ENCODE measurements at regions not wholly inside any gene's neighbourhood (a gene's known extent, or its start where the extent isn't known, plus 50 kb on each side); places are given as distances from the start of the nearest gene placed in this dataset.

DNA sequence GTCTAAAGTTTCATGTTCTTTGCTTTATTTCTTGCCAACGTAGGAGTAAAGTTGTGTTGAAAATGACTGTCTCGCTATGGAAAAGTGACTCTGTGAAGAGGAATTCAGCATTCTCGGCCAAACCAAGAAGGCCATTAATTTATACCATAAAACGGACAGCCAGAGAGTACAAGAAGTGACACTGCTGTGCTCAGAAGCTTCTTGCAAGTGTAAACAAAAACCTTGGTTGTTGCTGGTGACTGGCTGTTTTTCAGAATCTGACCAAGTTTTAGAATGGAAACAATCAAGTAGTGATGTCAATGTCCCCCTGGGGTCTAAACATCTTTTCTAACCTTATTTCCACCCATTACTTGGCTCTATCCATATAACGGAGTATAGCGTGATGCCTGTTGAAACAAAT is 201.9 kb downstream of the INHBA start:
- Histone ChIP-seq H3K27me3 (ENCODE audit: insufficient read depth, low read length) (no peaks in the 10 kb centered on the region), H3K36me3 (ENCODE audit: insufficient read depth, low read length) (no peaks in the 10 kb centered on the region), H2AFZ (ENCODE audit: low read length, unreplicated experiment) (no peak overlapping the region), H3K79me2 (ENCODE audit: control insufficient read depth, insufficient read depth, low read length, unreplicated experiment) (no peaks in the 10 kb centered on the region), H3K4me1 (ENCODE audit: control insufficient read depth, insufficient read depth, low read length, unreplicated experiment) (no peaks in the 10 kb centered on the region), H3K27ac (ENCODE audit: low read depth, low read length) (no peak overlapping the region), H3K4me3 (ENCODE audit: low read depth, low read length) (no peak overlapping the region)

DNA sequence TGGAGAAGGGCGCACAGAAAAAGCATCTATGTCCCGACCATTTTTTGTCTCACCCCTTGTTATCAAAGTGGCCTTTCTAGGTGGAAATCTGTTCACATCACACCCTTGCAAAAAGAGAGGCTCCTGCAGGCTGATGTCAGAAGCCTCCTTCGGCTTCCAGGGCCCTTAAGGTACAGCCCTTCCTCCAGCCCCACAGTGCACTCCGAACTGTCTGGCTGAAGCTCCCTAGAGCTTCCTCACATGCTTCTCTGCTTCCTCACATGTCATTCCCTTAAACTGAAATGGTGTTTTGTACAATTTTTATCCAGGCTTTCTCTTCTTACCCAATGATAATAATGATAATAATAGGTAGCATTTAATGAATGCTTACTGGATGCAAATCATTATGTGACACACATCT is 210.3 kb downstream of the INHBA start:
- no peaks in the 10 kb centered on the region for H3K4me1 ChIP-seq (ENCODE audit: control insufficient read depth, insufficient read depth, low read length, unreplicated experiment)
- no peak overlapping the region for H3K27ac ChIP-seq (ENCODE audit: low read depth, low read length)
- no peak overlapping the region for H2AFZ ChIP-seq (ENCODE audit: low read length, unreplicated experiment)
- no peak overlapping the region for H3K4me3 ChIP-seq (ENCODE audit: low read depth, low read length)
- H3K36me3 ChIP-seq (ENCODE audit: insufficient read depth, low read length) = no peaks in the 10 kb centered on the region
- no peaks in the 10 kb centered on the region for H3K27me3 ChIP-seq (ENCODE audit: insufficient read depth, low read length)
- no peaks in the 10 kb centered on the region for H3K79me2 ChIP-seq (ENCODE audit: control insufficient read depth, insufficient read depth, low read length, unreplicated experiment)

- no peaks in the 10 kb centered on the region for H3K27me3 ChIP-seq (ENCODE audit: insufficient read depth, low read length)
- no peaks in the 10 kb centered on the region for H3K36me3 ChIP-seq (ENCODE audit: insufficient read depth, low read length)
- H3K4me3 ChIP-seq (ENCODE audit: low read depth, low read length) = no peak overlapping the region
- no peak overlapping the region for H3K27ac ChIP-seq (ENCODE audit: low read depth, low read length)
- no peak overlapping the region for H2AFZ ChIP-seq (ENCODE audit: low read length, unreplicated experiment)
- H3K4me1 ChIP-seq (ENCODE audit: control insufficient read depth, insufficient read depth, low read length, unreplicated experiment) = no peaks in the 10 kb centered on the region
- no peaks in the 10 kb centered on the region for H3K79me2 ChIP-seq (ENCODE audit: control insufficient read depth, insufficient read depth, low read length, unreplicated experiment)
Observed at GRCh38 chr7:41491883-41492471, 210.9 kb downstream of the INHBA start.

DNA sequence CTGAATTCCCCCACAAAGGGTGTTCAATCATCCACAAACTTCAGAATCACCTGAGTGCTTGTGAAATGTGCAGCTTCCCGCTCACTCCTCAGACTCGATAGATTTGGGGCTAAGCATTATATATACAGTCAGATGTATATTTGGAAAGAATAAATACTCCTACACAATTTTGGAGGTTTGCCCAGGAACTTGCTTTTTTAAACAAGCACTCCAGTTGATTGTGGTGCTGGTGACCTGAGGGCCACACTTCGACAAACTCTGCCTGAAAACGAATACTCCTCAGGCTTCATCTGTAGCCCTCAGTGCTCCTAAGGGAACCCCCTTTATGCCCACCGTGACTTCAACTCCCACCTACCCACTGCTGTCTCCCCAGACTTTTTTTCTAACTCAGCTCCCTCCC is 211.6 kb downstream of the INHBA start:
- Histone ChIP-seq H3K36me3 (ENCODE audit: insufficient read depth, low read length) (no peaks in the 10 kb centered on the region), H2AFZ (ENCODE audit: low read length, unreplicated experiment) (no peak overlapping the region)

GRCh38 chr7:41489885-41490284 is 213.0 kb downstream of the INHBA start:
- no peaks in the 10 kb centered on the region for H3K79me2 ChIP-seq (ENCODE audit: control insufficient read depth, insufficient read depth, low read length, unreplicated experiment)
- no peak overlapping the region for H2AFZ ChIP-seq (ENCODE audit: low read length, unreplicated experiment)
- no peaks in the 10 kb centered on the region for H3K27me3 ChIP-seq (ENCODE audit: insufficient read depth, low read length)
- H3K4me1 ChIP-seq (ENCODE audit: control insufficient read depth, insufficient read depth, low read length, unreplicated experiment) = no peaks in the 10 kb centered on the region
- no peak overlapping the region for H3K4me3 ChIP-seq (ENCODE audit: low read depth, low read length)
- no peaks in the 10 kb centered on the region for H3K36me3 ChIP-seq (ENCODE audit: insufficient read depth, low read length)
- no peak overlapping the region for H3K27ac ChIP-seq (ENCODE audit: low read depth, low read length)

More for the DNA sequence above, 211.6 kb downstream of the INHBA start:
- Histone ChIP-seq H3K27ac (ENCODE audit: low read depth, low read length) (no peak overlapping the region), H3K4me3 (ENCODE audit: low read depth, low read length) (no peak overlapping the region), H3K79me2 (ENCODE audit: control insufficient read depth, insufficient read depth, low read length, unreplicated experiment) (no peaks in the 10 kb centered on the region), H3K27me3 (ENCODE audit: insufficient read depth, low read length) (no peaks in the 10 kb centered on the region), H3K4me1 (ENCODE audit: control insufficient read depth, insufficient read depth, low read length, unreplicated experiment) (no peaks in the 10 kb centered on the region)

DNA sequence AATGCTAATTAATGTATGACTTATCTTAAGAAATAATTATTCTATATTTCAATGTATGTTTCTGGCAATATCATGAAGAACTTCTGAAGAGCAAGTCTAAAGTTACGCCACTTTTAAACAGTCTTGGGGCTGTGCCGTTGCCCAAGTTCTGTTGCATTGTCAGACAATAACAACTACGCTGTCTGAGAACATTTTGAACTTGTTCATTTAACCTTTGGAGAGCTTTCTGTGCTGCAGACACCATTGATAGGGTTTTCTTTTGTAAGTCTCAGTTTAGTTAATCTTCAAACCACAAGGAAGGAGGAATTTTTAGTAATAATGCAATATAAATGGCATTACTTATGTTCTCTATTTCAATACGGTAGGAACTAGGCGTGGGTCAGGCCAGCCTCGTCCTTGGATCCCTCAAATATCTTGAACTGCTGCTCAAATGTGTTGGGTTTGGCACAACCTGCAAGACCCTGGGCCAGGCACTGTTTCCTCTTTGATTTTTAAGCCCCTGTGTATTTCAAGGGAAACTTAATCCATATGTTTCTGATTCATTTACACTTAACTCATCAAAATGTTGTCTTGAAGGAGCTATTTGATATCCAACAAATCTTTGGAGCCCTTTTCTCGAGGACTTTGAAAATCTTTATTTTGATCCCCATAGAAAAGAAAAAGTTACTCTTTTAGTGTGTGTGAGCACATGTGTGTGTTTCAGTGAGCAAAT is 215.5 kb downstream of the INHBA start:
- H3K27me3 ChIP-seq (ENCODE audit: insufficient read depth, low read length) = no peaks in the 10 kb centered on the region
- no peaks in the 10 kb centered on the region for H3K79me2 ChIP-seq (ENCODE audit: control insufficient read depth, insufficient read depth, low read length, unreplicated experiment)
- H3K4me1 ChIP-seq (ENCODE audit: control insufficient read depth, insufficient read depth, low read length, unreplicated experiment) = no peaks in the 10 kb centered on the region
- H3K4me3 ChIP-seq (ENCODE audit: low read depth, low read length) = no peak overlapping the region
- no peaks in the 10 kb centered on the region for H3K36me3 ChIP-seq (ENCODE audit: insufficient read depth, low read length)
- H2AFZ ChIP-seq (ENCODE audit: low read length, unreplicated experiment) = no peak overlapping the region
- no peak overlapping the region for H3K27ac ChIP-seq (ENCODE audit: low read depth, low read length)

- Histone ChIP-seq H3K27ac (ENCODE audit: low read depth, low read length) (no peak overlapping the region), H3K27me3 (ENCODE audit: insufficient read depth, low read length) (no peaks in the 10 kb centered on the region), H3K4me3 (ENCODE audit: low read depth, low read length) (no peak overlapping the region), H3K36me3 (ENCODE audit: insufficient read depth, low read length) (no peaks in the 10 kb centered on the region), H3K79me2 (ENCODE audit: control insufficient read depth, insufficient read depth, low read length, unreplicated experiment) (no peaks in the 10 kb centered on the region), H3K4me1 (ENCODE audit: control insufficient read depth, insufficient read depth, low read length, unreplicated experiment) (peaks cover 4% of the 10 kb centered on the region), H2AFZ (ENCODE audit: low read length, unreplicated experiment) (no peak overlapping the region)
Observed at GRCh38 chr7:41481353-41481752, 221.5 kb downstream of the INHBA start.

GRCh38 chr7:41478187-41478586 is 224.7 kb downstream of the INHBA start:
- peak overlapping the region; percentile 9; the same call in 1 of the 2 replicates for H3K27ac ChIP-seq (ENCODE audit: low read depth, low read length)
- H3K4me1 ChIP-seq (ENCODE audit: control insufficient read depth, insufficient read depth, low read length, unreplicated experiment) = peaks cover 4% of the 10 kb centered on the region
- no peaks in the 10 kb centered on the region for H3K79me2 ChIP-seq (ENCODE audit: control insufficient read depth, insufficient read depth, low read length, unreplicated experiment)
- H2AFZ ChIP-seq (ENCODE audit: low read length, unreplicated experiment) = peak overlapping the region; percentile 11
- no peak overlapping the region for H3K4me3 ChIP-seq (ENCODE audit: low read depth, low read length)
- no peaks in the 10 kb centered on the region for H3K36me3 ChIP-seq (ENCODE audit: insufficient read depth, low read length)
- H3K27me3 ChIP-seq (ENCODE audit: insufficient read depth, low read length) = no peaks in the 10 kb centered on the region

DNA sequence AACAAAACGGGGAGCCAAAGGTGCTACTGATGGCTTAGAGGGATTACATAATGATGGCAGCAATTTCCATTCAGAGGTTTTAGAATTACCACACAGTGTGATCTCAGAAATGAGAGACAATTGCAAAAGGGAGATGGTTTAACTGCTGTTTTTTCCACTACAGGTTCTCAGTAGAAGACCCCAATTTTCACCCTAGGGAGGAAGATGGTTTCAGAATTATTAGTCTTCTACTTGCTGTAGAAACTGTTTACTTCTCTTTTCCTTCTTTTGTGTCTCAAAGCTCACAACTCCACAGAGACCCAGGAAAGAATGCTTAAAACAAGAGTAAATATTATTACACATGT is 226.5 kb downstream of the INHBA start:
- Histone ChIP-seq H3K4me1 (ENCODE audit: control insufficient read depth, insufficient read depth, low read length, unreplicated experiment) (peaks cover 10% of the 10 kb centered on the region), H3K27ac (ENCODE audit: low read depth, low read length) (no peak overlapping the region), H3K79me2 (ENCODE audit: control insufficient read depth, insufficient read depth, low read length, unreplicated experiment) (no peaks in the 10 kb centered on the region), H2AFZ (ENCODE audit: low read length, unreplicated experiment) (no peak overlapping the region), H3K36me3 (ENCODE audit: insufficient read depth, low read length) (no peaks in the 10 kb centered on the region), H3K4me3 (ENCODE audit: low read depth, low read length) (no peak overlapping the region), H3K27me3 (ENCODE audit: insufficient read depth, low read length) (no peaks in the 10 kb centered on the region)

DNA sequence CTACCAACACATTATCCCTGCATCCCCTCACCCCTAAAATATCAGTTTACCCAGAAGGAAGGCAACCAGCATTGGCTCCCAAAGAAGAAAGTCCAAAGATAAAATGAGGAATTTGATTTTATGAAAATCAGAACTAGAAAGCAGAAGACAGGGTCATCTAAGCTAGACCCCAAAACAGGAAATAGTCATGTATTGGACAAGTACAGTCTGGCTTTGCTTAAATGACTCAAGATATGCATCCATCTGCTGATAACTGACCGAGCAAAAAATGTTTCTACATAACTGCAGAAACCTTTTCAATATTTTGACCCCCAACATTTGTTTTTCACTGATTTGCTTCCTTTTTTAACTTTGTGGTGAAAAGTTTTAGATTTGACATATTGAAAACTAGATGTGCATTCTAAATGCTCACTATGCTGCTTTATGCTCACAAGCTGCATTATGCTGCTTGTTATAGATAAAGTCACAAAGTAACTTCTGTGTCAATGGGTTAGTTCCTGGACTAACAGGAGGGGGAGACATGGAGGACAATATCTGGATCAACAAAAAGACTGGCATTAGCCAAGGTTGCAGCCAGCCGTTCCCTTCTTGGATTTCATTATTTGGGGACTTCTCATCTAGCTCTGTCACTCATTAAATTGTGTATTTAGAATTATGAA is 227.0 kb downstream of the INHBA start:
- Histone ChIP-seq H3K79me2 (ENCODE audit: control insufficient read depth, insufficient read depth, low read length, unreplicated experiment) (no peaks in the 10 kb centered on the region), H3K4me1 (ENCODE audit: control insufficient read depth, insufficient read depth, low read length, unreplicated experiment) (peaks cover 10% of the 10 kb centered on the region), H3K27ac (ENCODE audit: low read depth, low read length) (no peak overlapping the region), H3K36me3 (ENCODE audit: insufficient read depth, low read length) (no peaks in the 10 kb centered on the region), H3K27me3 (ENCODE audit: insufficient read depth, low read length) (no peaks in the 10 kb centered on the region), H3K4me3 (ENCODE audit: low read depth, low read length) (no peak overlapping the region), H2AFZ (ENCODE audit: low read length, unreplicated experiment) (no peak overlapping the region)
